ENCODE measurements at regions not wholly inside any gene's neighbourhood (a gene's known extent, or its start where the extent isn't known, plus 50 kb on each side); places are given as distances from the start of the nearest gene placed in this dataset.

DNA sequence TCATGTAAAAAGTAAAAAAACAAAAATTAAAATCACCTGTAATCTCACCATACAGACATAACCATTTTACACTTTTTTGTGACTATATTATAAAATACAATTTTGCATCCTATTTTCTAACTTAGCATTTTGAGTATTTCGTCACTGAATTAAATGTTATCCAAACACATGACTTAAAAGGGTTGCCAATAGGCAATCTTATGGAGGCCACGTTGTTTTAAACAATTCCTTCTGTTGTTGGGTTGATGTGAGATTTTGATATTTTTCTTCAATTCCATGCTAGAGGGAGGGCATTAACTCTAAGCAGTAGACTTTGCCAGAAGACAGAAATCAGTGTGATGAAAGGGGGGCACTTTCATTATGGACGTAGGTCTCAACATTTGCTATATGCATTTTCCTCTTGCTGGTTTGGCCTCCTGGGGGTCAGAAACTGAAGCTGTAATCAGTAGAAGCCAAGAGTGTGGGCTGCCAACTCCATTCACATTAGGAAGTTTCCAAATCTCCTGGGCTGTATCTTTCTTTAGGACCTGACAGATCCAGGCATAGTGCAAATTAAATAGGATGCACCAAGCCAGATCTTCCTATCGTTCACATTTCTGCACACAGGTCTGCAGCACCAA lies 614.2 kb upstream of the CLINT1 start:
- TF ChIP-seq EZH2 (IDR thresholded peaks at IDR 0.05; ENCODE audit: low read depth): no peak
- TF ChIP-seq, protein P1, sequence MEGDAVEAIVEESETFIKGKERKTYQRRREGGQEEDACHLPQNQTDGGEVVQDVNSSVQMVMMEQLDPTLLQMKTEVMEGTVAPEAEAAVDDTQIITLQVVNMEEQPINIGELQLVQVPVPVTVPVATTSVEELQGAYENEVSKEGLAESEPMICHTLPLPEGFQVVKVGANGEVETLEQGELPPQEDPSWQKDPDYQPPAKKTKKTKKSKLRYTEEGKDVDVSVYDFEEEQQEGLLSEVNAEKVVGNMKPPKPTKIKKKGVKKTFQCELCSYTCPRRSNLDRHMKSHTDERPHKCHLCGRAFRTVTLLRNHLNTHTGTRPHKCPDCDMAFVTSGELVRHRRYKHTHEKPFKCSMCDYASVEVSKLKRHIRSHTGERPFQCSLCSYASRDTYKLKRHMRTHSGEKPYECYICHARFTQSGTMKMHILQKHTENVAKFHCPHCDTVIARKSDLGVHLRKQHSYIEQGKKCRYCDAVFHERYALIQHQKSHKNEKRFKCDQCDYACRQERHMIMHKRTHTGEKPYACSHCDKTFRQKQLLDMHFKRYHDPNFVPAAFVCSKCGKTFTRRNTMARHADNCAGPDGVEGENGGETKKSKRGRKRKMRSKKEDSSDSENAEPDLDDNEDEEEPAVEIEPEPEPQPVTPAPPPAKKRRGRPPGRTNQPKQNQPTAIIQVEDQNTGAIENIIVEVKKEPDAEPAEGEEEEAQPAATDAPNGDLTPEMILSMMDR (conservative IDR thresholded peaks at IDR 0.05): no peak
